ENCODE measurements at regions not wholly inside any gene's neighbourhood (a gene's known extent, or its start where the extent isn't known, plus 50 kb on each side); places are given as distances from the start of the nearest gene placed in this dataset.

GRCh38 chr2:125471963-125472362 is 1184.0 kb upstream of the GYPC start:
- DNase-seq (ENCODE audit: low read depth in 1 of 2, low spot score in 1 of 2) = no peak

- DNase-seq (ENCODE audit: low read depth in 1 of 2, low spot score in 1 of 2) = no peak
These were observed 1176.8 kb upstream of the GYPC start for GRCh38 chr2:125479143-125479636.

- no peak for DNase-seq (ENCODE audit: low read depth in 1 of 2, low spot score in 1 of 2)
These were observed 1165.7 kb upstream of the GYPC start for GRCh38 chr2:125490308-125490707.

GRCh38 chr2:125491663-125492062 is 1164.3 kb upstream of the GYPC start:
- no peak for DNase-seq (ENCODE audit: low read depth in 1 of 2, low spot score in 1 of 2)

- DNase-seq (ENCODE audit: low read depth in 1 of 2, low spot score in 1 of 2) = no peak
These were observed 1143.6 kb upstream of the GYPC start for GRCh38 chr2:125512313-125512712.

- DNase-seq (ENCODE audit: low read depth in 1 of 2, low spot score in 1 of 2) = no peak
These were observed 1139.4 kb upstream of the GYPC start for GRCh38 chr2:125516496-125517109.

- no peak for DNase-seq (ENCODE audit: low read depth in 1 of 2, low spot score in 1 of 2)
These were observed 1129.9 kb upstream of the GYPC start for GRCh38 chr2:125526093-125526492.

GRCh38 chr2:125535089-125535488 is 1120.9 kb upstream of the GYPC start:
- DNase-seq (ENCODE audit: low read depth in 1 of 2, low spot score in 1 of 2) = no peak

GRCh38 chr2:125543968-125544514 is 1111.9 kb upstream of the GYPC start:
- DNase-seq (ENCODE audit: low read depth in 1 of 2, low spot score in 1 of 2) = no peak

- DNase-seq (ENCODE audit: low read depth in 1 of 2, low spot score in 1 of 2) = no peak
These were observed 1102.2 kb upstream of the GYPC start for GRCh38 chr2:125553768-125554167.

GRCh38 chr2:125554956-125555355 is 1101.0 kb upstream of the GYPC start:
- no peak for DNase-seq (ENCODE audit: low read depth in 1 of 2, low spot score in 1 of 2)

- no peak for DNase-seq (ENCODE audit: low read depth in 1 of 2, low spot score in 1 of 2)
These were observed 1096.8 kb upstream of the GYPC start for GRCh38 chr2:125559186-125559585.

- no peak for DNase-seq (ENCODE audit: low read depth in 1 of 2, low spot score in 1 of 2)
These were observed 1095.1 kb upstream of the GYPC start for GRCh38 chr2:125560855-125561254.

- no peak for DNase-seq (ENCODE audit: low read depth in 1 of 2, low spot score in 1 of 2)
These were observed 1094.7 kb upstream of the GYPC start for GRCh38 chr2:125561302-125561701.

- DNase-seq (ENCODE audit: low read depth in 1 of 2, low spot score in 1 of 2) = no peak
These were observed 1093.0 kb upstream of the GYPC start for GRCh38 chr2:125562924-125563323.

GRCh38 chr2:125564471-125564870 is 1091.5 kb upstream of the GYPC start:
- DNase-seq (ENCODE audit: low read depth in 1 of 2, low spot score in 1 of 2) = no peak

GRCh38 chr2:125566422-125566821 is 1089.5 kb upstream of the GYPC start:
- DNase-seq (ENCODE audit: low read depth in 1 of 2, low spot score in 1 of 2) = no peak

- DNase-seq (ENCODE audit: low read depth in 1 of 2, low spot score in 1 of 2) = no peak
These were observed 1088.9 kb upstream of the GYPC start for GRCh38 chr2:125567100-125567499.

GRCh38 chr2:125572660-125573059 is 1083.3 kb upstream of the GYPC start:
- DNase-seq (ENCODE audit: low read depth in 1 of 2, low spot score in 1 of 2) = no peak

GRCh38 chr2:125573432-125573831 is 1082.5 kb upstream of the GYPC start:
- DNase-seq (ENCODE audit: low read depth in 1 of 2, low spot score in 1 of 2) = no peak

- DNase-seq (ENCODE audit: low read depth in 1 of 2, low spot score in 1 of 2) = no peak
These were observed 1079.4 kb upstream of the GYPC start for GRCh38 chr2:125576558-125576957.

- no peak for DNase-seq (ENCODE audit: low read depth in 1 of 2, low spot score in 1 of 2)
These were observed 1074.4 kb upstream of the GYPC start for GRCh38 chr2:125581557-125581956.

- no peak for DNase-seq (ENCODE audit: low read depth in 1 of 2, low spot score in 1 of 2)
These were observed 1073.4 kb upstream of the GYPC start for GRCh38 chr2:125582516-125582915.

Data from activated T-helper 1 cell treated with anti-CD3 and anti-CD28 coated beads, Interleukin-2, amount 50 U/mL, for 16 hours (primary cell).